IMR-90 (cell line): ENCODE measurements at regions not wholly inside any gene's neighbourhood (a gene's known extent, or its start where the extent isn't known, plus 50 kb on each side); places are given as distances from the start of the nearest gene placed in this dataset.

Experiments
- ATAC-seq: fragments of 200-7000 bp; cut with Tn5 transposase; 2 replicates; pipeline ENCODE4 v1.9.1; 2020; ENCODE audit warnings: low read depth, mild to moderate bottlenecking, moderate library complexity
- BruUV-seq: library from RNA; stranded (reverse); fragments of 400-500 nt; replicated peaks from 2 replicates; lab custom pipeline; 2021; lab: Mats Ljungman, UMichigan
- CTCF ChIA-PET: fragments of 300-600 bp; formaldehyde crosslinking; extraction: SDS; loops from one replicate; lab custom pipeline; 2021; ENCODE audit warnings: antibody characterized with exemption; lab: Yijun Ruan, JAX
- POLR2A ChIA-PET: fragments of 300-600 bp; sonication (Branson Sonifier 250); formaldehyde crosslinking; loops from one replicate; lab custom pipeline; 2022; ENCODE audit warnings: antibody characterized with exemption; ENCODE audit not compliant: unreplicated experiment; lab: Charles Lee
- DNase-seq: peaks from one replicate; pipeline ENCODE4 v3.0.0; 2013
- H2AFZ ChIP-seq: replicated peaks from 2 replicates; pipeline ENCODE3; 2013; ENCODE audit warnings: low read length, mild to moderate bottlenecking; ENCODE audit not compliant: poor library complexity
- H2AK5ac ChIP-seq: 2 replicates; pipeline ENCODE4 v1.6.1; 2013; ENCODE audit warnings: low read depth, low read length, inconsistent platforms
- H2AK9ac ChIP-seq: replicated peaks from 2 replicates; pipeline ENCODE3; 2013; ENCODE audit warnings: mild to moderate bottlenecking, low read depth, low read length, moderate library complexity; ENCODE audit not compliant: poor library complexity
- H2BK120ac ChIP-seq: 2 replicates; pipeline ENCODE4 v1.6.1; 2013; ENCODE audit warnings: low read depth, low read length, inconsistent platforms
- H2BK15ac ChIP-seq: 3 replicates; pipeline ENCODE4 v1.6.1; 2013; ENCODE audit warnings: low read depth, low read length, inconsistent platforms
- H2BK20ac ChIP-seq: 2 replicates; pipeline ENCODE4 v1.6.1; 2013; ENCODE audit warnings: low read depth, mild to moderate bottlenecking, inconsistent platforms, low read length, moderate library complexity
- H2BK5ac ChIP-seq: 2 replicates; pipeline ENCODE4 v1.6.1; 2013; ENCODE audit warnings: mild to moderate bottlenecking, low read depth, low read length, inconsistent platforms; ENCODE audit not compliant: poor library complexity, severe bottlenecking
- H3K14ac ChIP-seq: replicated peaks from 2 replicates; pipeline ENCODE4 v1.6.1; 2013; ENCODE audit warnings: low read depth, low read length, inconsistent platforms
- H3K18ac ChIP-seq: 2 replicates; pipeline ENCODE4 v1.6.1; 2013; ENCODE audit warnings: low read depth, low read length, control low read depth
- H3K23ac ChIP-seq: 2 replicates; pipeline ENCODE4 v1.6.1; 2013; ENCODE audit warnings: low read depth, low read length, inconsistent platforms
- H3K27ac ChIP-seq: 2 replicates; pipeline ENCODE4 v1.5.1; 2013; ENCODE audit warnings: mild to moderate bottlenecking, control low read depth, low read length; ENCODE audit not compliant: insufficient read depth
- H3K27me3 ChIP-seq: 2 replicates; pipeline ENCODE4 v1.6.1; 2013; ENCODE audit warnings: low read length; ENCODE audit not compliant: control insufficient read depth, insufficient read depth
- H3K36me3 ChIP-seq: 2 replicates; pipeline ENCODE4 v1.6.1; 2013; ENCODE audit warnings: low read length, mixed read lengths; ENCODE audit not compliant: control insufficient read depth, insufficient read depth
- H3K4ac ChIP-seq: 2 replicates; pipeline ENCODE4 v1.6.1; 2013; ENCODE audit warnings: low read depth, low read length, inconsistent platforms
- H3K4me1 ChIP-seq: 2 replicates; pipeline ENCODE4 v1.6.1; 2013; ENCODE audit warnings: low read length, mixed read lengths; ENCODE audit not compliant: control insufficient read depth, insufficient read depth
- H3K4me2 ChIP-seq: 2 replicates; pipeline ENCODE4 v1.6.1; 2013; ENCODE audit warnings: low read depth, mild to moderate bottlenecking, control low read depth, low read length, moderate library complexity
- H3K4me3 ChIP-seq: 2 replicates; pipeline ENCODE4 v1.5.1; 2013; ENCODE audit warnings: low read depth, mild to moderate bottlenecking, control low read depth, low read length, moderate library complexity; ENCODE audit not compliant: insufficient read depth
- H3K56ac ChIP-seq: 2 replicates; pipeline ENCODE4 v1.6.1; 2013; ENCODE audit warnings: low read length, inconsistent platforms; ENCODE audit not compliant: insufficient read depth; ENCODE audit errors: extremely low read depth
- H3K79me1 ChIP-seq, 2 experiments: 2 replicates each; pipeline ENCODE4 v1.6.1; 2013; ENCODE audit warnings: low read length in 2 of 2, inconsistent platforms in 1 of 2, low read depth in 1 of 2
- H3K9ac ChIP-seq: 2 replicates; pipeline ENCODE4 v1.6.1; 2013; ENCODE audit warnings: low read depth, low read length, control low read depth
- H3K9me1 ChIP-seq: 2 replicates; pipeline ENCODE4 v1.6.1; 2013; ENCODE audit warnings: low read length, inconsistent platforms; ENCODE audit not compliant: insufficient read depth
- H3K9me3 ChIP-seq: 2 replicates; pipeline ENCODE4 v1.6.1; 2013; ENCODE audit warnings: low read length; ENCODE audit not compliant: control insufficient read depth, insufficient read depth
- H4K20me1 ChIP-seq: 2 replicates; pipeline ENCODE4 v1.6.1; 2013; ENCODE audit warnings: low read length, inconsistent platforms; ENCODE audit not compliant: insufficient read depth
- H4K5ac ChIP-seq: 2 replicates; pipeline ENCODE4 v1.6.1; 2013; ENCODE audit warnings: mild to moderate bottlenecking, low read depth, low read length, control low read depth
- H4K8ac ChIP-seq, 2 experiments: 2 replicates each; pipeline ENCODE4 v1.6.1; 2013; ENCODE audit warnings: low read depth in 2 of 2, low read length in 2 of 2, control low read depth in 1 of 2, inconsistent platforms in 1 of 2
- H4K91ac ChIP-seq: 2 replicates; pipeline ENCODE4 v1.6.1; 2013; ENCODE audit warnings: low read depth, low read length, inconsistent platforms; ENCODE audit not compliant: insufficient read depth
- BHLHE40 ChIP-seq: fragments of 150-350 bp; IDR thresholded peaks from 2 replicates; pipeline ENCODE4 v1.6.1; 2016; ENCODE audit warnings: mild to moderate bottlenecking, low read depth, low read length
- CEBPB ChIP-seq: IDR thresholded peaks from 2 replicates; pipeline ENCODE4 v1.6.1; 2012; ENCODE audit warnings: low read depth, low read length, improper control_type of control experiment
- CHD1 ChIP-seq: IDR thresholded peaks from 2 replicates; pipeline ENCODE4 v1.6.1; 2012; ENCODE audit warnings: low read depth, low read length, improper control_type of control experiment
- CTCF ChIP-seq: conservative IDR thresholded peaks from 2 replicates; pipeline ENCODE4 v1.5.1; 2012; ENCODE audit warnings: mild to moderate bottlenecking, low read depth, low read length, improper control_type of control experiment
- ELK1 ChIP-seq: fragments of 150-350 bp; IDR thresholded peaks from 2 replicates; pipeline ENCODE4 v1.6.1; 2016; ENCODE audit warnings: low read depth, mild to moderate bottlenecking, low read length, moderate library complexity, borderline replicate concordance
- FOS ChIP-seq: fragments of 150-350 bp; IDR thresholded peaks from 2 replicates; pipeline ENCODE4 v1.6.1; 2016; ENCODE audit warnings: low read depth, low read length
- MAFK ChIP-seq: IDR thresholded peaks from 2 replicates; pipeline ENCODE4 v1.6.1; 2012; ENCODE audit warnings: low read depth, low read length, improper control_type of control experiment
- MAZ ChIP-seq: IDR thresholded peaks from 2 replicates; pipeline ENCODE4 v1.6.1; 2012; ENCODE audit warnings: low read depth, mild to moderate bottlenecking, low read length, improper control_type of control experiment, moderate library complexity, borderline replicate concordance
- MXI1 ChIP-seq: IDR thresholded peaks from 2 replicates; pipeline ENCODE4 v1.6.1; 2012; ENCODE audit warnings: low read depth, mild to moderate bottlenecking, low read length, moderate library complexity, borderline replicate concordance
- NFE2L2 ChIP-seq: fragments of 150-350 bp; IDR thresholded peaks from 2 replicates; pipeline ENCODE4 v1.6.1; 2016; ENCODE audit warnings: low read depth, mild to moderate bottlenecking, low read length
- POLR2A ChIP-seq: IDR thresholded peaks from 2 replicates; pipeline ENCODE4 v1.6.1; 2012; ENCODE audit warnings: mild to moderate bottlenecking, low read depth, low read length
- RAD21 ChIP-seq: IDR thresholded peaks from 2 replicates; pipeline ENCODE4 v1.6.1; 2012; ENCODE audit warnings: low read length, improper control_type of control experiment
- RCOR1 ChIP-seq: IDR thresholded peaks from 2 replicates; pipeline ENCODE4 v1.6.1; 2012; ENCODE audit warnings: mild to moderate bottlenecking, low read length, improper control_type of control experiment; ENCODE audit not compliant: insufficient replicate concordance
- RFX5 ChIP-seq: IDR thresholded peaks from 2 replicates; pipeline ENCODE4 v1.8.0; 2012; ENCODE audit warnings: low read depth, mild to moderate bottlenecking, low read length, moderate library complexity
- SMC3 ChIP-seq: fragments of 150-350 bp; IDR thresholded peaks from 2 replicates; pipeline ENCODE4 v1.6.1; 2016; ENCODE audit warnings: low read depth, mild to moderate bottlenecking, antibody characterized with exemption, low read length, moderate library complexity
- USF2 ChIP-seq: fragments of 150-350 bp; IDR thresholded peaks from 2 replicates; pipeline ENCODE4 v1.6.1; 2017; ENCODE audit warnings: mild to moderate bottlenecking, antibody characterized with exemption, low read length, low read depth
- WGBS, 2 experiments: methylation state at CpG; one replicate each; pipeline versions ENCODE4 v1.1.5 to v1.1.7; 2013; ENCODE audit warnings: missing lambda C conversion rate in 2 of 2; ENCODE audit not compliant: insufficient read length in 1 of 2; ENCODE audit errors: extremely low coverage in 2 of 2; 5-methylcytosine and 5-hydroxymethylcytosine counted together
- dilution Hi-C: fragments of 300-500 bp; cut with HindIII; formaldehyde crosslinking; loops from one replicate; pipeline ENCODE4 v1.14.3; 2018; ENCODE audit warnings: low sequenced_read_pairs; ENCODE audit not compliant: unreplicated experiment
- in situ Hi-C: fragments of 300-500 bp; cut with MboI; formaldehyde crosslinking; loops from 3 replicates; pipeline ENCODE4 v1.14.3; 2019; ENCODE audit warnings: low sequenced_read_pairs, inconsistent platforms, mixed read lengths
- intact Hi-C: fragments of 100-400 bp; cut with micrococcal nuclease; formaldehyde crosslinking; loops from 2 replicates; pipeline ENCODE4 v1.10.0; 2022

- H3K27ac ChIP-seq, result no peak overlapping the region
- dilution Hi-C loops (no loop called here), in situ Hi-C loops (no loop called here), intact Hi-C loops (no loop called here)
- WGBS, 2 experiments, result no CpG with 5 or more reads among the region's 9 CpGs
- H3K4me3 ChIP-seq, result no peak overlapping the region
- H3K4me1 ChIP-seq, result no peaks in the 10 kb centered on the region
- H3K79me1 ChIP-seq, result no peaks in the 10 kb centered on the region
- H2AFZ ChIP-seq, result no peak overlapping the region
- peaks cover 43% of the 10 kb centered on the region for H3K9me3 ChIP-seq
- no peak overlapping the region for H3K14ac ChIP-seq
- H2BK20ac ChIP-seq, result no peak overlapping the region
- DNase-seq (no peak), ATAC-seq (no peak)
- no peak overlapping the region for H4K91ac ChIP-seq
- H2BK120ac ChIP-seq, result no peak overlapping the region
- H4K8ac ChIP-seq, result no peak overlapping the region
- no peaks in the 10 kb centered on the region for H3K27me3 ChIP-seq
- no peak overlapping the region for H4K5ac ChIP-seq
- no peaks in the 10 kb centered on the region for H3K36me3 ChIP-seq
- TF ChIP-seq SMC3, result no peak
- TF ChIP-seq POLR2A, result no peak
- no peak for TF ChIP-seq MAFK
- no peak for TF ChIP-seq CEBPB
- TF ChIP-seq NFE2L2, result no peak
- TF ChIP-seq RCOR1, result no peak
- no peak for TF ChIP-seq CTCF
- TF ChIP-seq FOS, result no peak
- TF ChIP-seq RFX5, result no peak
- TF ChIP-seq RAD21, result no peak
- TF ChIP-seq USF2, result no peak
- TF ChIP-seq BHLHE40, result no peak
- TF ChIP-seq ELK1, result no peak
- TF ChIP-seq MXI1, result no peak
- no peak for TF ChIP-seq CHD1
- TF ChIP-seq MAZ, result no peak
- H4K20me1 ChIP-seq, result no peaks in the 10 kb centered on the region
- no peak overlapping the region for H3K4ac ChIP-seq
- H2BK15ac ChIP-seq, result no peak overlapping the region
- no TSS peak for BruUV-seq
- H3K23ac ChIP-seq, result no peak overlapping the region
- H3K9ac ChIP-seq, result no peak overlapping the region
- H3K56ac ChIP-seq, result no peak overlapping the region
- POLR2A ChIA-PET, result no interaction called here
- H2BK5ac ChIP-seq, result no peak overlapping the region
- no peak overlapping the region for H2AK9ac ChIP-seq
- CTCF ChIA-PET, result no interaction called here
- H3K9me1 ChIP-seq, result no peaks in the 10 kb centered on the region
- no peak overlapping the region for H3K4me2 ChIP-seq
- H2AK5ac ChIP-seq, result no peak overlapping the region
- no peak overlapping the region for H3K18ac ChIP-seq
Measured at GRCh38 chr2:15822151-15823044, 118.0 kb upstream of the MYCN start.
